ENCODE measurements at regions not wholly inside any gene's neighbourhood (a gene's known extent, or its start where the extent isn't known, plus 50 kb on each side); places are given as distances from the start of the nearest gene placed in this dataset.

DNA sequence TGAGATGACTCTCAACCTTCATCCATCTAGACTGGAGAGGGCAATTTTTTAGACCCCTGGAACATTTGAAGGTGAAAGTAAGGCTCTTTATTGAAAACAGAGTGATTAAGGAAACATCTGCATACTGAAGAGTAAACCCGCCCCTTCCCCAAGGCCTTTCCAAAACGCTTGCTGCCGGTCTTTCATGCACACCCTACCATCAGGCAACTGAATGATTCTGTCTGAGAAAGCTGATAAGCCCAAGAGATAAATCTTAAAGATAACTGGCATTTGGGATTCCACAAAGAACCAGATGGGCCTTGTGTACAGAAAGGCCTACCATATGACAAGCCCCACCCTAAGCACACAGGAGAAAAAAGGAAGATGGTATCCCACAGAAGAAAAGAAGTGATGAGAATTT is 54.4 kb upstream of the PIK3R1 start:
- no peak for FAIRE-seq

GRCh38 chr5:68159224-68159951 is 56.2 kb upstream of the PIK3R1 start:
- FAIRE-seq, result no peak

- no peak for FAIRE-seq
Measured at GRCh38 chr5:68155940-68156339, 59.6 kb upstream of the PIK3R1 start.

DNA sequence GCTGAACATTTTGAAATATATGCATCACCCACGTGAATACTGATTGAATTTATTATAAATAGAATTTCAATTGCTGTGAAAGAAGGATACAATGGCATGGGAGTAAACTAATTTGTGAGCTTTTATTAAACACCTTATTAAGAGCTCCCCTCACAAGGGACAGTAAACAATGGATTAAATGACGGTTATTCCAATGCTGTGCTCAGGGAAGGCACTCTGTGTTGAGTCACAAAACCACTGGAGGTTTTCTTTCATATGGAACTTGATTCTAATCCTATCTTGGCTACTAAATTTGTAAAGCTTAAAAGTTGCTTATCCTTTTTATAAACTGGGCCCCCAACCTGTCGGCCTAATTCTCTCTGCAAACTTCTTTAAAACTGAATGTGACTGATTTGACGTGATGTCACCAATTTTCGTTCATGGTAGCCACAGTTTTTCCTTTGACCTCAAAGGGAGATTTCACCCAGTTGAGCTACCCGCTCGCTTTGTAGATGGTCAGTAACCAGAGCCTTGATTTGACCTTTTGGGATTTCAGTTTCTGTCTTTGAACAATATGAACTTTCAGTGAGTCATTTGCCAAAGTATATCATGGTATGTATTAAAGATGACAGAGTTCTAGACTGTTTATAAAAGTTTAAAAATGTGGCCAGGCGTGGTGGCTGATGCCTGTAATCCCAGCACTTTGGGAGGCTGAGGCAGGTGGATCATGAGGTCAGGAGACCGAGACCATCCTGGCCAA is 61.3 kb upstream of the PIK3R1 start:
- FAIRE-seq, result no peak

GRCh38 chr5:68151812-68152211 is 63.7 kb upstream of the PIK3R1 start:
- no peak for FAIRE-seq

- FAIRE-seq, result no peak
Measured at GRCh38 chr5:68149189-68149588, 66.4 kb upstream of the PIK3R1 start.

- FAIRE-seq, result no peak
Measured at GRCh38 chr5:68148096-68148495, 67.5 kb upstream of the PIK3R1 start.

- no peak for FAIRE-seq
Measured at GRCh38 chr5:68147659-68148058, 67.9 kb upstream of the PIK3R1 start.

DNA sequence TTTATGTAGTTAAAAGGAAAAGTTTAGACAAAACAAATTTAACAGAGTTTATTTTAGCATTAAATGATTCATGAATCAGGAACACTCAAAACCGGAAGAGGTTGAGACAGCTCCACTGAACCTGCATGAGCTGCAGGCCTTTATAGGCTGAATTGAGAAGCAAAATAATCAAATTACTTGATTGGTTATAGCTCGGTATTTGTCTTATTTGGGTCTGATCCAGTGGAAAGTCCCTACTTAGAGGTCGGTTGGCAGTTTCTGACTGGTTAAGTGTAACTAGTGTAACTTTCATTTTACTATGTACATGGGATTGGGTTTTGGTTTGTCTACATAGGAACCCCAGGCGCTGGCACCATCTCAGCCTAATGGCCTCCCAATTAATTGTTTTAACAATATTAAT is 74.1 kb upstream of the PIK3R1 start:
- FAIRE-seq, result no peak

- FAIRE-seq, result no peak
Measured at GRCh38 chr5:68140763-68141162, 74.8 kb upstream of the PIK3R1 start.

DNA sequence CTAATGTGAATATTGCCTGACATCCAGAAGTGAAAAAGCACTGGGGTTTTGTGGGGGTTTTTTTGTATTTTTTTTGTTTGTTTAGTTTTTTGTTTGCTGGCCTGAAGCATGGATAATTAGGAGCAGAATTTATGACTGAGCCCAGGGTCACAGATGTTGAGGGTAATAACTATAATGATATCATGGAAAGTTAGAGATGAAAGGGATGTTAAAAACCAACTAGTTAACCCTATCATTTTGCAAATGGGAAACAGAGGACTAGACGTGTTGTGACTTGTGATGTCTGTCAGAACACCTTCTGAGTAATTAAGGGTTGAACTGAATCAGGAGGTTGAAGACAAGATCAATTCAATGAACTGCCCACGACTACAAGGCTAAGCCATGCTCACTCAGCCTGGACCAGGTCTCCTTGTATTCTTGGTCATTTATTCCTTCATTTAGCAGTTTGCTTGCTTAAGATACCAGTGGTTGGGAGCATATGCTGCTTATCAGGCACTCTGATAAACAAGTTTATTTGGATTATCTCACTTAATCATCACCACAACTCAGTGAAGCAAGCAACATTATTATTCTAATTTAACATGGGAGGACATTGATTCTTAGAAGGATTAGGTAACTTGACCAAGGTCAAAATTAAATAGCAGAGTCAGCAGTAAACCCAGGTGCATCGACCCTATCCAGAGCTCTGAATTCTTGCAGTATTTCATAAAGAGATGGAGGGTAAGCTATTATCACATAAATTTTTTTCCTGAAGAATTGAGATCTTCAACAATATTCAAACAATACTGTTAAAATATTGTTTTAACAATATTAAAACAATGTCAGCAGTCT is 75.7 kb upstream of the PIK3R1 start:
- no peak for FAIRE-seq

DNA sequence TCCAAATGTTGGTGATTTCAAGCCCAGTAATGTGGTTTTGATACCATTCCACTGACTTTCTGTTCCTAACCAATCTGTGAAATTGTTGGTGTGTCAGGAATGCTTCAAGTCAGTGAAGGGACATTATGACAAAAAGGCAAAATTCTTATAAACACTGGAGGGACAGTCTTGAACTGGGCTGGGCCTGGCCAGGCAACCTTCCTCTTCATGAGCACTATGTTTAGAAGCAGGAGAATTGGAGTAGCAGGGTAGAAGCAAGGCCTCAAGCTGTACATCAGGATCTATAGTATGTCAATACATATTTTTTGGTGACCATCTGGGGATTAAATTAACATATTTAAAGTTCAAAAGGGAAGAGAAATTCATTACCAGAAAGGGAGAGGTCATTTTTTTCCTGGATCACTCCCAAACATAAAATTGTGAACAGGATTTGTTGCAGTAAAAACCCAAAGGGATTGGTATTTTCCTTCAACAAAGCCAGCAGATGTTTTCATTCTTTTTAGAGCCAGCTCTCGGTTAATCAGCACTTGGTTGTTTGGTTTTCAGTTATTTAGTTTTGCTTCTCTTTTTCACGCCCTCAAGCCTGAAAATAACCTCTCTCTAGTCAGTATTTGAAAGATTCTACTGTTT is 77.9 kb upstream of the PIK3R1 start:
- FAIRE-seq, result no peak

DNA sequence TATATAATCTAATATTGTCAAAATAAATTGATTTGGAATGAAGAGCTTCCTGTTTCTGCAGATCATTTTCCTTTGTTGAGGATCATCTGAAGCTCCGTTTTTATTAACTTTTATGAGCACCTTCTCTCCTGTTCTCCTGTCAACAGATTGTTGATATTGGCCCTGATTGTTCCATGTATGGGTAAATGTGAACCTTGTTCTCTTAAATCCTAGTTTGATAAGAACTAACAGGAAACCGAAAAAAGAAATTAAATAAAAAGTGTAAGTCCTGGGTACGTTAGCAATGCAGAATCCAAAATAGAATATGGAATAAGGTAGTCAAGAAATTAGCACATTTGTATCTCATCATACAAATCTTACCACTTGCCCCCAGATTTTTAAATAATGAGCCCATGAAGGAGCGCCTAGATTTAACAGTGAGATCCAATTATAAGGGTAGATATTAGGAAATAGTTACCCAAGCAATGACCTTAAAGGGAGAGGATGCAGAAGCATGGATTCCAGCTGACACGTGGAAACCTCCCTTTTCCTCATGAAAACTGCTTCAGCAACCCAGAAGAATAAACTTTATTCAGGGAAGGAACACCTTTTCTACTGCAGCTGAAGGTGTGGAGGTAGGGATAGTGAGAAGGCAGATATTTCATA is 80.8 kb upstream of the PIK3R1 start:
- no peak for FAIRE-seq

DNA sequence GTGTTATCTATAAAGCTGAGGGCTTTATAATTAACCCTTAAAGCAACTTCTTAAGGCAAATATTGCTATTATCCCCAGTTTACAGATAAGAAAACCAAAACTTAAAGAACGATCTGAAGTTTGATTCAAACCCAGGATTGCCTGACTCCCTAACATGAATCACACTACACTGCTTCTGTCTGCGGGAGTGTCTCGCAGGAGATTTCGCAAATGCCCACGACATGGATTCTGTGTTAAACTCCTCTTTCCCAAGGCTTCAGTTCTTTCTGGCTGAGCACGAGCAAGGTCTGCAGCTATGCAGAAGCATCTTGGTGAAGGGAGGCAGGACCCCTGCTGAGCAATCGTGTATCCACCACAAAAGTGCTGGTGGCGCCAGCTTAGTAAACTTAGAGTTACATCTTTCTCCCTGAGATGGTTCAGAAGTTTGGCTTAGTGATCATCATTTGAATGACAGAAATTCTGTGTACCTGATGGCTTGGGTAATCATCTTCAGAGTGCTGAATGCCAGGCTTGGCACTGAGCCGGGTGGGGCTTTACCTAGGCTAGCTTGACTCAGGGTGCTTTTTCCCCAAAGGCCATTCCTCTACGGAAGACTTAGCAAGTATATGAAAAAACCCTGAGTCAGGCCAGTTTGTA is 81.4 kb upstream of the PIK3R1 start:
- no peak for FAIRE-seq

- no peak for FAIRE-seq
Measured at GRCh38 chr5:68130253-68130652, 85.3 kb upstream of the PIK3R1 start.

- FAIRE-seq, result no peak
Measured at GRCh38 chr5:68129364-68129763, 86.2 kb upstream of the PIK3R1 start.

DNA sequence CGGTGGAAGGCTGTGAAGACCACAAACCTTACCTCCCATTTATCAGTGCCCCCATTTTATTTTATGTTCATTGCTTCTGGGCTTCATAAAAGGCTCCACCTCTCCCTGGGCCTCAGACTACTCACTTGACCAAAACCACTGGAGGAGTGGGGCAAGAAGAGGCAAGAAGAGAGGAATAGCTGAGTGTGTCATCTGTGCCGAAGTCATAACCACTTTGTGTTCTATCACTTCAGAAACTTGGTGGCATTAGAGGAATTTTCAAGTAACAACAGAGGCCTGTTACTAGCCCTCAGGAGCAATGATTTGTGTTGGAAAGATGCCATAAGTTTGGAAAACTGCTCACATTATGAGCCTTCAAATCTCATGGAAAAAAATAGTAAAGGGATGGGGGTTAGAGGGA is 88.7 kb upstream of the PIK3R1 start:
- FAIRE-seq, result no peak

- no peak for FAIRE-seq
Measured at GRCh38 chr5:68122439-68123328, 92.9 kb upstream of the PIK3R1 start.

GRCh38 chr5:68116868-68117411 is 98.6 kb upstream of the PIK3R1 start:
- FAIRE-seq, result no peak

DNA sequence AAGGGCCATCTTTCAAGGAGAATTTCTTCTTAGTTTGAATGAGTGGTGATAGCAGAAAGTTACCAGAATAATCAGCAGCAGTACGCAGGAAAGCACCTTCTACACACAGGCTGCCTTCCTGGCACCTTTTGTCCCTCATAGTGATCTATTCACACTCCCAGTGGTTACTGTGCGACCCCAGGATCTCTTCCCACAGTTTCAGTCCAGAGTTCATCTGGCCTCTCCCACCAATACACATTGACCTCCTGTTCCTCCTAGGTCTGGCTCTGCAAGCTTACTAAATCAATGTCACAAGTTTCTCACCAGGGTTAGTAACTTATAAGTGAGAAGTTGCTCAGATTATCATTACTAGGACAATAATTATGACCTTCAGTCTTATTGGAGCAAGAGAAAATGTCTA is 99.1 kb upstream of the PIK3R1 start:
- no peak for FAIRE-seq

DNA sequence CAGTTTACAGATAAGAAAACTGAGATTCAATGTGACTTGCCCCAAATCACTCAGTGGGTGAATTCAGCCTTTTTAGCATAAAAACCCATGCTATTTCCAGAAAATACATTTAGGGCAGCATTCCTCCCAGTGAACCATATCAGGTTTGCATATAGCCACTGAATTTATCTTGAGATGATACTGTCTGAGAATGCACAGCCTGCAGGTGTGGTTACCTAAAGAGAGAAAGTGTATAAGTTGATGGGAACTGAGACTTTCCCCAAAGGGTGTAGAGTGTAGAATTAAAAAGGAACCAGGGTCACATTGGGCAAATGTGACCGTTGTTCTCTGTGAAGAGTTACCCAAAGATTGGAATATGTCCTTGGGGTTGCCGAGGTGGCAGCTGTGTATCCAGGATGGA is 100.0 kb upstream of the PIK3R1 start:
- FAIRE-seq, result no peak
